NOMO-1 treated with DMSO at 0.1 percent for 48 hours (cell line): ENCODE measurements at regions not wholly inside any gene's neighbourhood (a gene's known extent, or its start where the extent isn't known, plus 50 kb on each side); places are given as distances from the start of the nearest gene placed in this dataset.

Experiments
- DNase-seq: peaks from one replicate; lab custom pipeline; 2025; ENCODE audit not compliant: unreplicated experiment; lab: John Stamatoyannopoulos, UW

DNA sequence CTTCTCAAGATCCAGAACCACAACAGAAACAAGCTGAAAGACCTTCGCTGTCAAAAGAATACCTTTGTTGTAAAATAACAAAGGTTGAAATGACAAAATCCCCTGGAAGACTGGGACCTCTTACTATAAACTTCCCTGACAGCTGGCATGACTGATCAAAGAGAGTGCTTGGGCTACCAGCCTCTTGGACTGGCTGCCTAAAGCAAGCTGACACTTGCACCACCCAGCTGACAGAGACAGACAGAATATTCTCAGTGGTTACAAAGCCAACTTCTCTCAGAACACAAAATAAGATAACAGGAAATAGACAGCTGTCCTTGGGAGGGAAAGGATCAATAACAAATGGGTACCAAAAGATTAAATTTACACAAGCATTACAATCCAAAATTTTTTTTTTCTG lies 241.7 kb upstream of the SPOCK3 start:
- DNase-seq: no peak

DNA sequence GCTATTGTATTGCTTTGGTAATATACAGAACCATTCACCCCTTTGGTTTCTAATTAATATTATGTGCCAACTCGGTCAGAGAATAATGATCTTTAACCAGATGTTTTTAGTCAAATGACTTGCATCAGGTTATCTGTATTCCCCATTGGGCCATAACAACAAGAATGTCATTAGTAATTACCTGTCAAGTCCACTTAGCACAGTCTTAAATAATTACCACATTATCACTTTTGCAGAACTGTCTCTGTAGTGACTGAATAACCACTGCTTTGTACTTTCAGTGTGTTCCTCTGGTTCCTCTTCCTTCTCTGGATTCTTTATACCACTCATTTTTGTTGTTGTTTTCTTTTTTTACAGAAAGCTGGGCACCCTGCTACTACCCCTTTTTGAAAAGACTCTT lies 257.7 kb upstream of the SPOCK3 start:
- no peak for DNase-seq

DNA sequence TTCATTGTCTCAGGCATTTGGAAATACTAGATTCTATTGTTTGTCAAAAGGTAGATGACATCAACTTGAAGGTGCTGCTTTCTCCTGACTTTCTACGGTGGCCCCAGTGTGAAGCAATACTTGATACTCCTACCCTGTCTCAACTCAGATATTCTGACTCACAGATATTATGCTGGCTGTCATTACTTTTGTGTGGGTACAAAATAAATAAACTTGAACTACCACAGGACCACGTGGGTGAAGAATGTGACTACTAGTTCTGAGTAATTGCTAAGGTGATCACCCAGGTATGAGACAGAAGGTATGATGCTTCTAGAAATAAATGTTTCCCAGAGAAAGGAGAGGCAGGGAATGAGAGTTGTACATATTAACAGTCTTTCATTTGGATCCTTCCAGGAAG lies 275.3 kb upstream of the SPOCK3 start:
- DNase-seq: no peak

DNA sequence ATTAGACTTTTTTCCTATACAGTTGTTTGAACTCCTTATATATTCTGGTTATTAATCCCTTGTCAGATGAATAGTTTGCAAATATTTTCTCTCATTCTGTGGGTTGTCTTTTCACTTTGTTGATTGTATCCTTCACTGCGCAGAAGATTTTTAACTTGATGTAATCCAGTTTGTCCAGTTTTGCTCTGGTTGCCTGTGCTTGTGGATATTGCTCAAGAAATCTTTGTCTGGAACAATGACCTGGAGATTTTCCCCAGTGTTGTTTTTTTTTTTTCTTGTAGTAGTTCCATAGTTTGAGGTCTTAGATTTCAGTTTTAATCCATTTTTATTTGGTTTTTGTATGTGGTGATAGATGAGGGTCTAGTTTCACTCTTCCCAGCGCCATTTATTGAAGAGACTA lies 289.8 kb upstream of the SPOCK3 start:
- no peak for DNase-seq

DNA sequence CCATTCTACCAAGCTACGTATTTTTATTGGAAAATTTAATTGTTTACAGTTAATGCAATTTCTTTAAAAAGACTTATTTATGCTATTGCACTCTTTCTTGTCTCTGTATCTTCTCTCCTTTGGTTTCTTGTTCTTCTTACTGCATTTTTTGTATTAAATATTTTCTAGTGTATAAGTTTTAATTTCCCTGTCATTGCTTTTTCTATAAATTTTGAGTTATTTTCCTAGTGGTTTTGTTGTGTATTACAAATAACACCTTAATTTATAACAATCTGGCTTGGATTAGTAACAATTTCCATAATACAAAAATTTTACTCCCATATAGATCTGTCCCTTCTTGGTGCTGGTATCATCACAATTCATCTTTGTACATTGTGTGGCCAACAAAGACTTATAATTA lies 303.5 kb upstream of the SPOCK3 start:
- no peak for DNase-seq

DNA sequence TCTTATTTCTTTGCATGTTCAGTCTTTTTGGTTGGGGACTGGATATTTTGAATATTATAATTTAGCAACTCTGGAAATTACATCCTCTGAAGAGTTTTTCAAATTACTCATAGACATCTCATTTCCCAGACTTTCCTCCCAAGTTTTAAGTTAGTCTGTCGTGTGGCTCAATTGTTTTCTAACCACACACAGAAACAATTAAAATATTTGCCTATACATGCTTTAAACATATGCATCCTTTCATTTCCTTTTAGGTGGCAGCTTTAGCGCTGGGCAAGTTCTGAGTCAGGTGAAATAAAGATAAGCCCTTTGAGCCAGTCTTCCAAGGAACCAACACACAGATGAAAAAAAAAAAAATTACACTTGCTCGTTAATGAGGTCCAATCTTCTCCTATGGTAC lies 307.0 kb upstream of the SPOCK3 start:
- DNase-seq: no peak

DNA sequence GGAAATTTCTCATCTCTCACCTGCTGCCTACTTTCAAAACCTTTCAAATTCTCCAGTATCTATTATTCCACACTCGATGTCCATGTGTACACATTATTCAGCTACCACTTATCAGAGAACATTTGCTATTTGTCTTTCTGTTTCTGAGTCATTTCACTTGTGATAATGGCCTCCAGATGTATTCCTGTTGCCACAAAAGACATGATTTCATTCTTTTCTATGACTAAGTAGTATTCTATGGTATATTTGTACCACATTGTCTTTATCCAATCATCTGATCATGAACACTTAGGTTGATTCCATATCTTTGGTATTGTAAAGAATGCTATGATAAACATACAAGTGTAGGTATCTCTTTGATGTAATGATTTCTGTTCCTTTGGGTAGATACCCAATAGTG lies 310.1 kb upstream of the SPOCK3 start:
- DNase-seq: no peak

DNA sequence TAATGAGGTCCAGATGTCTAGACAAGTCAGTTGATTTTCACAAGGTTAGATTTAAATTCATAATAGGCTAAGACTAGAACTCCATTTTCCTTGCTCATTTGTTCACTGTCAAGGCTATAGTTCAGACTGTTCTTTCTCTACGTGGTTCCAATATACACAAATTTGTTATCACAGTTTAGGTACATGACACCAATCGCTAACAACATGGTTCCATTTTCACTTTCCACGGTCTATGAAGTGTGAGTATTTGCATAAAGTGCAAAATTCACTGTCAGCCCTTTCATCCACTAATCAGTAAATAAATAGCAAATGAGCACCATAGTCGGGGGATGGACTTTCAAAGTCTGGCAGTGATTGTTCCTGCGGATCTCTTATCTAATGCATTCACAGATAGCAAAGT lies 315.7 kb upstream of the SPOCK3 start:
- DNase-seq: no peak

DNA sequence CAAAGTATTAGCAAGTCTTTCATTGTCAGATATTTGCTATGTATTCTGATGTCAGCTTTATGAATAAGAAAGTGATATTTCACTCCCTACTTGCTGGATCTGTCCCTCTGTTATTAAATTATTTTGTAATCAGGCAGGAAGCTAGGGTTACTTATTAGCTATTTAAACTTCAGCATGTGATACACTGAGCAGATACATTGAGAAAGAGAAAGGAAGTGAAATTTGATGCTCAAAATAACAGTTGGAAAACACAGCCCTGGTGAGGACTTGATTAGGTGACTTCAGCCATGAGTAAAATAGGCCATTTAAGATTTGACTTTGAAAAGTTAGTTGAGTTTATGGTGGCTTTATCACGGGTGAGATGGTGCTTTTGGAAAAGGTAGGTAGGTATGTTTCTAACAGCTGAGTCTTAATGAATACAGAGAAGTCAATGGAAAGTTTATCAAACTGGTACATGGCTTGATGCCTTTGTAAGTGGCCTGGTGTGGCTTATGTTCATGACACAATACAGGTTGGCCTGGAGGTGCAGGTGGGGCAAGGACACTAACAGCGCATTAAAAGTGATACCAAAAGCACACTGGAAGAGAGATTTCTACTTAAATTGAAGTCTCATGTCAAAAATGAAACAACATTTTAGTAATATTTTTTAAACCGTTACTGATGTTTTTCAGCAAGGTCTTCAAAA lies 321.2 kb upstream of the SPOCK3 start:
- no peak for DNase-seq

DNA sequence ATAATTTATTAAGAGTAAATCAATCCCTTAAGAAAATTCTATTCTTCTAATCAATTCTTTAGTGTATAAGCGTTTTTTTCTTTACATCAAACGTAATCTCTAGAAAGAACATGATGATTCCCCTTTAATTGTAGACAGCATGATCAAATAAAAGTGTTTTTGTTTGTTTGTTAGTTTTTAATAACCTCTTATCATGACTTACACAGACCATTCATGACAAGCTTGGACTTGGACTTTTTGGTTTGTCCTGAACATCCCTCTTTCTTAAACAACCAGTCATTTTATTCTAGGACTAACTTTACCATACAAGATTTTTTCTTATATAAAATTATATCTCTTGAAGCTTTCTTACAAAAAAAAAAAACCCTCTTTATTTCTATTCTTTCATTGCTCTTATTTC lies 344.6 kb upstream of the SPOCK3 start:
- no peak for DNase-seq

DNA sequence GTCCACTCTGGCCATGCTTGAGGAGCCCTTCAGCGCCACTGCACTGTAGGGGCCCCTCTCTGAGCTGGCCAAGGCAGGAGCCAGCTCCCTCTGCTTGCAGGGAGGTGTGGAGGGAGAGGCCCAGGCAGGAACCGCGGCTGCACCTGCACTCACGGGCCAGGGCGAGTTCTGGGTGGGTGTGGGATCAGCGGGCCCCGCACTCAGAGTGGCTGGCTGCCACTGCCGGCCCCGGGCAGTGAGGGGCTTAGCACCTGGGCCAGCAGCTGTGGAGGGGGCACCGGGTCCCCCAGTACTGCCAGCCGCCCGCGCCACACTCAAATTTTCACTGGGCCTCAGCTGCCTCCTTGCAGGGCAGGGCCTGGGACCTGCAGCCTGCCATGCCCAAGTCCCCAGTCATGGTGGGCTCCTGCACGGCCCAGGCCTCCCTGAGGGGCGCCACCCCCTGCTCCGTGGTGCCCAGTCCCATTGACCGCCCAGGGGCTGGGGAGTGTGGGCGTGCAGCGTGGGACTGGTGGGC lies 347.2 kb upstream of the SPOCK3 start:
- no peak for DNase-seq

DNA sequence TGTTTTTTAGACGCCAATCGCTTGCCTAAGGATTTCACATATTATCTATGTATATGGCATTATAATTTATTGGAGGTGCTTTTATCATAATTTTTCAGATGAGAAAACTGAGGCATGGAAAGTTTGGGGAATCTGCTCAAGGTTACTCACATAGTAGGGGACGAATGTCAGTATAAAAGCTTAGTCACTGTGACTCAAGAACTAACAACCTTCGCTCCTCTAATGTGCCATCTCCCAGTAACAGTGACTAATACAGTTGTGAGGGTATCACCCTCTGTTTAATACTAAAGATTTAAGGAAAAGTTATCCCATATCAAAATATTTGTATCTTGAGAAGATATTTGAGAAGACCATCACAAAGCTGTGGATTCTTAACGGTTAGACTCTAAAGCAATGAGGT lies 353.1 kb upstream of the SPOCK3 start:
- DNase-seq: no peak

DNA sequence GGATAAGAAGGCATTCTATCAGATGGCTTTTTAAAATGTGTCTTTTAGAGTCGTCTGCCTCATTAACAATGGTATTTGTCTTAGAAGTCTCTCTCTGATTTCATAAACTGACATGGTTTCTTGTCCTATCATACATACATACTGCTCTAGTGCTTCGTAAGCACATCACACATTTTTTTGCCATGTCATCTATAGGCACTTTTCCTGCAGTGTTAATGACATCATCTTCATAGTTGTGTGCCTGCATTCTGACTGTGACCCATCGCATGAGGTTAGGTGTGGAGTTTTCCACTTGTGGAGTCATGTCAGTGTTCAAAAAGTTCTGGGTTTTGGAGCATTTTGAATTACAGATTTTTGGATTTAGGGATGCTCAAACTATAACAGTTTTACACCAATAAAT lies 361.6 kb upstream of the SPOCK3 start:
- DNase-seq: no peak

DNA sequence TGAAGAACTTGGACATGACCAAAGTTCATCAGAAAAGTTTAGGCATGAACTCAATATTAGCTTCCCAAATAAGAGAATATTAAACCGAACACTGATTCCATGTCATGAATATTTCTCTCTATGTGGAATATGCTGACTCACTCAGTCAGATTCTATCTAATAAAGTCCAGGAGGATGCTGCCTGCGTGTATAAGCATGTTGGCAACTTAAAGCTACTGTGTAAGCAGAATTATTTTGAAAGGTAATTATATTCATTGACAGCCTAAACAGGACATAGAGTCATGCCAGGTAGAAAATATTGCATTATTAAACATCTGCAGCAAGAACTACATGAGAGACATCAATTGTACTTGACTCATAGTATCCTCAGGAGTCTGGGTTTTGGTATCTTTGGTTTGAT lies 367.9 kb upstream of the SPOCK3 start:
- no peak for DNase-seq

DNA sequence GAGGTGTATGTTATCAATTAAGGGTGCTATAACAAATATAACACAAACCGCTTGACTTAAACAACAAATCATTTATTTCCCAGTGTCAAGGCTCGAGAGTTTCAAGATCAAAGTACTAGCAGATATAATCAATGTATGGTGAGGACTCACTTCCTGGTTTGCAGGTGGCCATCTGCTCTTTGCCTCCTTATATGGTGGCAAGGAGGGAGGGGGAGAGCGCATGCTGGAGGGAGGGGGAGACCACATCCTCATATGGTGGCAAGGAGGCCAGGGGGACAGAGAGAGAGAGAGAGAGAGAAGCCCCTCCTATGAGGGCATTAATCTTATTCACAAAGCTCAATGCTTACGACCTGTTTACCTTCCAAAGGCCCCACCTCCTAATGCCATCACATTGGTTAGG lies 372.3 kb upstream of the SPOCK3 start:
- no peak for DNase-seq

DNA sequence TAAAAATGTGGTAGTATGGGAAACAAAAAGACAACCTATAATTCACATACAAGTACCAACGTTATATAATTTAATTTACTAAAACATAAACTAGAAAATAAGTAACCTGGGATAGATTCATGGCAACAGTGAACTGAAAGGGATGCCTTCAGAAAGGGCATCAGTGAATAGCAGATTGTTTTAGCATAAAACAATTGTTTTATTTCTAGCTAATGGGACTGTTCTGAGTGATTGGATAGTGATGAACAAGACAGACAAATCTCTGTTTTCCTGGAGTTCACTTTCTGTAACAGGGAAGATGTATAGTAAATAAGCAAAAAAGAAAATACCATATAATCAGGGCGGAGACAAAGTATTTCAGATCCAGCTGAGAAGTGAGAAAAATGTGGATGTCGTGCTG lies 379.1 kb upstream of the SPOCK3 start:
- DNase-seq: no peak

DNA sequence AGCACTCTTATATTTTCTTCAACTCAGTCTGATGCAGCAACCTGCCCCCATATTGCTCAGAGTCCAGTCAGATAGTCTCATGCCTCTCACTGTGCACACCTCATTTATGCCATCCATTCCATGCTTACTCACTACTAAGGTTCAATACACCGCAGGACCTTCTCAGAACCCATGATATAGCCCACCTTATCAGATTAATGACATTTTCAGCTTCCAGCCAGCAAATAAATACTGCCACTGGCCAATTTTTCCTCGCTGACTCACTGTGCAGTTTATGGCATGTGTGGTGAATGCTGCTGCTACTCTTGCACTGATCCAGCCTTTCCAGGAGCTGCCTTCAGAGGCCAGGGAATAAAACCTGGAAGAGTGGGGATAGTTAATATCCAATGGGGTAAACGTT lies 380.6 kb upstream of the SPOCK3 start:
- DNase-seq: no peak

DNA sequence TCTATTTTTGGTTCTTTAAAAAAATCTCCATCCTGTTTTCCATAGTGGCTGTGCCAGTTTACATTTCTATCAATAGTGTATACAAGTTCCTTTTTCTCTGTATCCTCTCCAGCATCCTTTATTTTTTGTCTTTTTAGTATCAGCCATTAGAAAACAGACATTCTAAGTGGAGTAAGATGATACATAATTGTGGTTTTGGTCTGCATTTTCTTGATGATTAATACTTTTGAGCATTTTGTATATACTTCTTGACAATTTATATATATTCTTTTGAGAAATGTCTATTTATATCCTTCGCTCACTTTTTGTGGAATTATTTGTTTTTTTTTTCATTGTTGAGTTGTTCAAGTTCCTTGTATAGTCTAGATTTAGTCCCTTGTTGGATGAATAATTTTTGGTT lies 382.2 kb upstream of the SPOCK3 start:
- DNase-seq: no peak

DNA sequence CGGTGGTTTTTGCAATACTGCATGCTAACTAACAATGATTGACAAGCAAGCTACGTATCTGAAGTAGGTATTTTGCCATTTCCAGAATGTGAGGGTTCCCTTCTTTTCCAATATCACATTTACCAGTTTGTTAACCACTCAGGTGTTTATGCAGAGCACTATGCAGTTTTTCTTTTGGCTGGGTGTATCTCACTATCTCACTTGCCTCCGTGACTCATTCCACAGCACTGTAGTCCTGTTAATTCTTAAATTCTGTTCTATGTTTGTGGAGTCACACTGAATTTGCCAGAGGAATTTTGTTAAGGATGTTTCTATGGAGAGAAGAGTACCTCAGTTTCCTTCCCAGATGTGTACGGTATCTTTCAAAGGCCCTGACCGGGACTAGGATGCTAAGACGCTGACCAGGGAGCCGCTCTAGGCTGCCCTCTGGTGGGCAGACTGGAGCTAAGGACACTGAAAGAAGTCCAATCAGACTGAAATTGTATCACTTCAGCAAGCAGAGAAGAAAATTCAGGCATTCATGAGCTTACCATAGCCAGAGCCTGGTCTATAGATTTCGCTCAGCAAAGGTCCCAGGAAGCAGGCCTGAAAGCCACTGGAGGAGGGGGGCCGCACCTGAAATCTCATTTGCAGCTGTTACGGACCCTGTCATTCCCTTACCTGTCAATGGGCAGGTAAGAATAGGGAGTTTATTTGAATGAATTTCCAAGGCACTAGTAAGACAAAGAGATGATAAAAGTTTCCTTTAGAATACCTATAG lies 388.4 kb upstream of the SPOCK3 start:
- peak; percentile 9 for DNase-seq

DNA sequence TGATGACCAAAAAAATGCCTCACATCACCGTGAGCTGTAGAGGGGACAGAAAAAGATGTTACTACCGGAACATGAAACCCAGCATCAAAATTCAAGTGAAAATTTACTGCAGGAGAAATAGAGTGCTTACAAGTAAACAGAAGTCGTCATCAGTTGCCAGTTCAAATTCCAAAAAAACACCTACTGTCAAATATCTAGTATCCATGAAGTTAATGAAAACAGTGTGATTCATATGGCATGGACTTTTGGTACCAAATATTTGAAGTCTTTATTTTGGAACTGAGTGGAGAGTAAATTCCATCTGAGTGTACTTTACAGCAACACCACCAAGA lies 388.9 kb upstream of the SPOCK3 start:
- DNase-seq: no peak

DNA sequence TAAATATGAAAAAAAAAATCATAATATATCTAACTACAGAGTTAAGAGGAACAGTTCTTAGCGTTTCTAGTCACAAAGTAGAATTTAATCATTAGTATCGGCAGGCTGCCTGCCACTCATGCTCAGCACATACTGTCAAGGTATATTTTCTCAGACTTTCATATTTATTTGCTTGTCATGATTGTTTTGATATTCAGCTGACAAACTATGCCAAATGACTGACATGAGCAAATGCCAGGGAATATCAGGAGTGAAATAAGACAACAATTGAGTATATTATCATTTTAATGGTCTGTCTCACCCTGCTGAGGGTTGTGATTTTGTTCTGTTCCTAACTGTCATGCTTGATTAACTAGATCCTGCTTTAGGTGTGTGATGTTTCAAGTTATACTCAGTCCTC lies 395.0 kb upstream of the SPOCK3 start:
- no peak for DNase-seq

DNA sequence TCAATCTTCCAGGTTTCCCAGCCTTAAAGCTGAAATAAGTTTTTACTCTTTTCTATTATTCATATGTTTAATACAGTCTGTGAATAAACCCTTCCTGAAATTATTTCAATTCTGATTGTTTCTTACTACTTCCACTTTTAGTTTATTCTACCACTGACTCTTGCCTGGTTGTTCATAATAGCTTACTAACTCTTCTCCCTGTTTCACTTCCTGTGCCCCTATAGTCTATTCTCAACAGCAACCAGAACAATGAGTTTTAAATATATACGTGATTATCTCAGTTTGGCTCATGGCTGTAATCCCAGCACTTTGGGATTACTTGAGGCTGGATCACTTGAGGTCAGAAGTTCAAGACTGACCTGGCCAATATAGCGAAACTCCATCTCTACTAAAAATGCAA lies 408.0 kb upstream of the SPOCK3 start:
- no peak for DNase-seq

DNA sequence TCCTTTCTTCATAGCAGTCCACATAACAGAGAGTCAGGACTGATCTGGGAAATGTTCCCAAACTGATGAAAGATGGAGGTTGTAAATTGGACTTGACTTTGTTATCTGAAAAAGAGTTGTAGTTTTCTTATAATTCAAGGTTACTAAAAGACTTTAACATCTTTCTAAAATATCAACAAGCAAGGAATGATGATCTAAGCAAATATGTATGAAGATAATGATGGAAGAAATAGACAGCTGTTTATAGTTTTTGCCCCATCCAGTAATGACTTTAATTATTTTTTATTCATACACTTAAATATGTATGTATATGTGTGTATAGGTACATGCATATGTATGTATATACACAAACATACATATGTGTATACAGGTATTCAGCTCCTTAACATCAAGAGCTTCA lies 411.1 kb upstream of the SPOCK3 start:
- DNase-seq: no peak
